ENCODE measurements at regions not wholly inside any gene's neighbourhood (a gene's known extent, or its start where the extent isn't known, plus 50 kb on each side); places are given as distances from the start of the nearest gene placed in this dataset.

GRCh38 chr1:56225964-56226815 is 353.2 kb downstream of the PLPP3 start:
- TF ChIP-seq EZH2 (IDR thresholded peaks at IDR 0.05; ENCODE audit: low read length, unreplicated experiment) (no peak), EZH2phosphoT487 (IDR thresholded peaks at IDR 0.05; ENCODE audit: borderline replicate concordance, low read length) (no peak)
- TF ChIP-seq, protein P1, sequence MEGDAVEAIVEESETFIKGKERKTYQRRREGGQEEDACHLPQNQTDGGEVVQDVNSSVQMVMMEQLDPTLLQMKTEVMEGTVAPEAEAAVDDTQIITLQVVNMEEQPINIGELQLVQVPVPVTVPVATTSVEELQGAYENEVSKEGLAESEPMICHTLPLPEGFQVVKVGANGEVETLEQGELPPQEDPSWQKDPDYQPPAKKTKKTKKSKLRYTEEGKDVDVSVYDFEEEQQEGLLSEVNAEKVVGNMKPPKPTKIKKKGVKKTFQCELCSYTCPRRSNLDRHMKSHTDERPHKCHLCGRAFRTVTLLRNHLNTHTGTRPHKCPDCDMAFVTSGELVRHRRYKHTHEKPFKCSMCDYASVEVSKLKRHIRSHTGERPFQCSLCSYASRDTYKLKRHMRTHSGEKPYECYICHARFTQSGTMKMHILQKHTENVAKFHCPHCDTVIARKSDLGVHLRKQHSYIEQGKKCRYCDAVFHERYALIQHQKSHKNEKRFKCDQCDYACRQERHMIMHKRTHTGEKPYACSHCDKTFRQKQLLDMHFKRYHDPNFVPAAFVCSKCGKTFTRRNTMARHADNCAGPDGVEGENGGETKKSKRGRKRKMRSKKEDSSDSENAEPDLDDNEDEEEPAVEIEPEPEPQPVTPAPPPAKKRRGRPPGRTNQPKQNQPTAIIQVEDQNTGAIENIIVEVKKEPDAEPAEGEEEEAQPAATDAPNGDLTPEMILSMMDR (conservative IDR thresholded peaks at IDR 0.05; ENCODE audit: low read depth, low read length): no peak
